ACHN (cell line): ENCODE measurements at regions not wholly inside any gene's neighbourhood (a gene's known extent, or its start where the extent isn't known, plus 50 kb on each side); places are given as distances from the start of the nearest gene placed in this dataset.

Experiments
- DNase-seq: peaks from one replicate; pipeline ENCODE4 v3.0.0-alpha.2; 2015
- in situ Hi-C: cut with HindIII; loops from 2 replicates; pipeline ENCODE4 v1.10.0; 2017; ENCODE audit warnings: low sequenced_read_pairs, low pct_ligation_motif_present, low pct_unique_long_range_greater_than_20kb

GRCh38 chr12:94736820-94737219 lies 86.5 kb upstream of the TMCC3 start:
- DNase-seq = no peak
- in situ Hi-C loops = no loop called here

- in situ Hi-C loops = no loop called here
- no peak for DNase-seq
These were observed 85.6 kb upstream of the TMCC3 start for GRCh38 chr12:94736004-94736403.

GRCh38 chr12:94733727-94734126 lies 83.4 kb upstream of the TMCC3 start:
- in situ Hi-C loops = no loop called here
- no peak for DNase-seq

GRCh38 chr12:94732367-94732990 lies 82.1 kb upstream of the TMCC3 start:
- no peak for DNase-seq
- in situ Hi-C loops = no loop called here

- no peak for DNase-seq
- in situ Hi-C loops = no loop called here
These were observed 81.5 kb upstream of the TMCC3 start for GRCh38 chr12:94731733-94732360.

GRCh38 chr12:94730847-94731246 lies 80.5 kb upstream of the TMCC3 start:
- in situ Hi-C loops = no loop called here
- no peak for DNase-seq

- DNase-seq = no peak
- in situ Hi-C loops = no loop called here
These were observed 76.0 kb upstream of the TMCC3 start for GRCh38 chr12:94726236-94726835.

GRCh38 chr12:94725375-94726168 lies 75.2 kb upstream of the TMCC3 start:
- in situ Hi-C loops = no loop called here

GRCh38 chr12:94722664-94723063 lies 72.3 kb upstream of the TMCC3 start:
- peak; percentile 19 for DNase-seq
- in situ Hi-C loops = no loop called here

More at GRCh38 chr12:94725375-94726168, 75.2 kb upstream of the TMCC3 start:
- peak; percentile 10 for DNase-seq

- in situ Hi-C loops = no loop called here
- no peak for DNase-seq
These were observed 70.8 kb upstream of the TMCC3 start for GRCh38 chr12:94721173-94721572.

GRCh38 chr12:94718114-94718513 lies 67.8 kb upstream of the TMCC3 start:
- in situ Hi-C loops = no loop called here
- peak; percentile 10 for DNase-seq

GRCh38 chr12:94717656-94718055 lies 67.3 kb upstream of the TMCC3 start:
- in situ Hi-C loops = no loop called here
- no peak for DNase-seq

- in situ Hi-C loops = no loop called here
- no peak for DNase-seq
These were observed 66.8 kb upstream of the TMCC3 start for GRCh38 chr12:94717108-94717507.

- in situ Hi-C loops = no loop called here
- no peak for DNase-seq
These were observed 66.0 kb upstream of the TMCC3 start for GRCh38 chr12:94716339-94716738.

GRCh38 chr12:94714378-94715114 lies 64.2 kb upstream of the TMCC3 start:
- in situ Hi-C loops = no loop called here
- DNase-seq = peak; percentile 51

GRCh38 chr12:94712815-94713515 lies 62.6 kb upstream of the TMCC3 start:
- in situ Hi-C loops = no loop called here
- no peak for DNase-seq

- in situ Hi-C loops = no loop called here
- peak; percentile 61 for DNase-seq
These were observed 60.6 kb upstream of the TMCC3 start for GRCh38 chr12:94710933-94711332.

GRCh38 chr12:94707892-94708291 lies 57.5 kb upstream of the TMCC3 start:
- no peak for DNase-seq
- in situ Hi-C loops = no loop called here
